ENCODE measurements at regions not wholly inside any gene's neighbourhood (a gene's known extent, or its start where the extent isn't known, plus 50 kb on each side); places are given as distances from the start of the nearest gene placed in this dataset.

GRCh38 chr14:97441740-97442362 lies 644.7 kb downstream of the VRK1 start:
- TF ChIP-seq CTCF (conservative IDR thresholded peaks at IDR 0.05; ENCODE audit: low read depth, low read length): no peak
- no peak for DNase-seq (ENCODE audit: low read depth)
- no peak overlapping the region for H3K4me3 ChIP-seq (ENCODE audit: low read depth, low read length)

- no peak for DNase-seq (ENCODE audit: low read depth)
- no peak for TF ChIP-seq CTCF (conservative IDR thresholded peaks at IDR 0.05; ENCODE audit: low read depth, low read length)
- no peak overlapping the region for H3K4me3 ChIP-seq (ENCODE audit: low read depth, low read length)
Measured at GRCh38 chr14:97442363-97442762, 645.2 kb downstream of the VRK1 start.

GRCh38 chr14:97443412-97443811 lies 646.2 kb downstream of the VRK1 start:
- DNase-seq (ENCODE audit: low read depth): no peak
- no peak for TF ChIP-seq CTCF (conservative IDR thresholded peaks at IDR 0.05; ENCODE audit: low read depth, low read length)
- no peak overlapping the region for H3K4me3 ChIP-seq (ENCODE audit: low read depth, low read length)

GRCh38 chr14:97444248-97444647 lies 647.1 kb downstream of the VRK1 start:
- TF ChIP-seq CTCF (conservative IDR thresholded peaks at IDR 0.05; ENCODE audit: low read depth, low read length): no peak
- DNase-seq (ENCODE audit: low read depth): no peak
- H3K4me3 ChIP-seq (ENCODE audit: low read depth, low read length): no peak overlapping the region

- no peak overlapping the region for H3K4me3 ChIP-seq (ENCODE audit: low read depth, low read length)
- no peak for DNase-seq (ENCODE audit: low read depth)
- TF ChIP-seq CTCF (conservative IDR thresholded peaks at IDR 0.05; ENCODE audit: low read depth, low read length): no peak
Measured at GRCh38 chr14:97445367-97445766, 648.2 kb downstream of the VRK1 start.

- no peak for DNase-seq (ENCODE audit: low read depth)
- no peak overlapping the region for H3K4me3 ChIP-seq (ENCODE audit: low read depth, low read length)
- TF ChIP-seq CTCF (conservative IDR thresholded peaks at IDR 0.05; ENCODE audit: low read depth, low read length): no peak
Measured at GRCh38 chr14:97446087-97446486, 648.9 kb downstream of the VRK1 start.

GRCh38 chr14:97452314-97452713 lies 655.1 kb downstream of the VRK1 start:
- no peak for DNase-seq (ENCODE audit: low read depth)
- no peak for TF ChIP-seq CTCF (conservative IDR thresholded peaks at IDR 0.05; ENCODE audit: low read depth, low read length)
- H3K4me3 ChIP-seq (ENCODE audit: low read depth, low read length): no peak overlapping the region

Measured in choroid plexus epithelial cell (primary cell).